ENCODE measurements at regions not wholly inside any gene's neighbourhood (a gene's known extent, or its start where the extent isn't known, plus 50 kb on each side); places are given as distances from the start of the nearest gene placed in this dataset.

DNA sequence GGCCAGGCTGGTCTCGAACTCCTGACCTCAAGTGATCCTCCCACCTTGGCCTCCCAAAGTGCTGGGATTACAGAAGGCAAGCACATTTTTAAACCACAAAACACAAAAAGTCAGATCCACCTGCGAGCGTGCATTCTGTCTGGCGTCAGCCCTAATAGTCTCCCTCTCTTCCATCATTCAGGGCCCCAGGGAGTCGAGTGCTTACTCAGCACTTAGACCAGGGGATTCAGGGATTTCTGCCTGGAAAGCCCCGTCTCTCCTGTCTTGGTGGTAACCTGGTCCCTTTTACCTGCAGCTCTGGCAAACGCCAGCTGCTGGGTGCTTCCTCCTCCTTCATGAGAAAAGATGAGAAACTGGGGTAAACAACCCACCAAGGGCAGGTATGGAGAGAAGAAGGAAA is 443.1 kb downstream of the SOX9 start:
- POLR2A ChIA-PET, result no interaction called here
- CTCF ChIA-PET, result interaction anchor here (1.6 to 11.4 kb wide), 4 partner anchors 21 to 626 kb away, joined by 5 to 578 read pairs (median 287); no protein-coding TSS in a partner anchor
- TF ChIP-seq EHMT2 (IDR thresholded peaks at IDR 0.05; ENCODE audit: low read depth) (no peak), TP53 (CRISPR knock-in tag; IDR thresholded peaks at IDR 0.05) (no peak), SMC3 (IDR thresholded peaks at IDR 0.05) (no peak), KDM1A (IDR thresholded peaks at IDR 0.05; ENCODE audit: low read depth) (no peak), MAFK (IDR thresholded peaks at IDR 0.05; ENCODE audit: partially characterized antibody) (peak; percentile 78), ZSCAN20 (CRISPR knock-in tag; IDR thresholded peaks at IDR 0.05) (no peak), POLR2A (IDR thresholded peaks at IDR 0.05; ENCODE audit: low read length) (no peak)
- H3K9me3 ChIP-seq, result no peaks in the 10 kb centered on the region
- ATAC-seq, result no peak
- no peak overlapping the region for H3K4me2 ChIP-seq
- peaks cover 64% of the 10 kb centered on the region for H3K4me1 ChIP-seq
- peak overlapping the region in 1 of 2 experiments; percentile 39; a peak in 2 of 6 replicates for H3K27ac ChIP-seq
- no peak for DNase-seq (ENCODE audit: low read depth in 1 of 2, low spot score in 1 of 2)
- no peak for FAIRE-seq
- H3K4me3 ChIP-seq, result no peak overlapping the region
- WGBS (ENCODE audit: missing lambda C conversion rate), result 94% methylated on average over 7 of the region's 7 CpGs

DNA sequence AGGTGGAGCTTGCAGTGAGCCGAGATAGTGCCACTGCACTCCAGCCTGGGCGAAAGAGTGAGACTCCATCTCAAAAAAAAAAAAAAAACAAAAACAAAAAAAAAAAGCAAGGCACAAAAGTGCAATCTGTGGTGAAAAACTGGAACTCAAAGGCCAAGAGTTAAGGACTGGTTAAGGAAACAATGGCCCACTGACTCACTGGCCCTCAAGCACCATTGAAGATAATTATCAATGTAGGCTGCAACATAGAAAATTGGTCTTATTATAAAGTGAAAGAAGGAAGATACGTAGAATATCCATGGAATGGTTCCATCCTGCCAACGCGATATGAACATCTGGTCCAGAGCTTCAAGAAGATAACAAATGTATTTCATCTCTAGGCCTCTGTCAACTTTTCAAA is 444.2 kb downstream of the SOX9 start:
- no peak for TF ChIP-seq FOXS1 (CRISPR knock-in tag; IDR thresholded peaks at IDR 0.05)
- no peak for TF ChIP-seq HOXA7 (CRISPR knock-in tag; IDR thresholded peaks at IDR 0.05)
- no peak for TF ChIP-seq BHLHE40 (IDR thresholded peaks at IDR 0.05; ENCODE audit: low read depth, low read length)
- TF ChIP-seq KDM5A (IDR thresholded peaks at IDR 0.05), result no peak
- TF ChIP-seq NPAS2 (CRISPR knock-in tag; IDR thresholded peaks at IDR 0.05; ENCODE audit: borderline replicate concordance), result no peak
- no peak for TF ChIP-seq JUN (IDR thresholded peaks at IDR 0.05)
- TF ChIP-seq CBX8 (IDR thresholded peaks at IDR 0.05), result no peak
- no peak for TF ChIP-seq SMC3 (IDR thresholded peaks at IDR 0.05)
- TF ChIP-seq EHMT2 (IDR thresholded peaks at IDR 0.05; ENCODE audit: low read depth), result no peak
- TF ChIP-seq GATA3 (IDR thresholded peaks at IDR 0.05; ENCODE audit: borderline replicate concordance), result no peak
- TF ChIP-seq RAD21 (conservative IDR thresholded peaks at IDR 0.05 in 1 of 2, IDR thresholded peaks at IDR 0.05 in 1 of 2), result no peak
- Histone ChIP-seq H3K4me2 (no peak overlapping the region), H3K27ac (no peak overlapping the region), H3K4me1 (peaks cover 67% of the 10 kb centered on the region), H3K9me3 (no peaks in the 10 kb centered on the region), H3K4me3 (no peak overlapping the region)
- 92% methylated on average over 5 of the region's 5 CpGs for WGBS (ENCODE audit: missing lambda C conversion rate)
- ATAC-seq (no peak), FAIRE-seq (no peak), DNase-seq (ENCODE audit: low read depth in 1 of 2, low spot score in 1 of 2) (no peak)
- ChIA-PET POLR2A (no interaction called here), CTCF (interaction anchor here (0.7 to 11.4 kb wide), 6 partner anchors 8 to 252 kb away, joined by 3 to 578 read pairs (median 127); no protein-coding TSS in a partner anchor)

DNA sequence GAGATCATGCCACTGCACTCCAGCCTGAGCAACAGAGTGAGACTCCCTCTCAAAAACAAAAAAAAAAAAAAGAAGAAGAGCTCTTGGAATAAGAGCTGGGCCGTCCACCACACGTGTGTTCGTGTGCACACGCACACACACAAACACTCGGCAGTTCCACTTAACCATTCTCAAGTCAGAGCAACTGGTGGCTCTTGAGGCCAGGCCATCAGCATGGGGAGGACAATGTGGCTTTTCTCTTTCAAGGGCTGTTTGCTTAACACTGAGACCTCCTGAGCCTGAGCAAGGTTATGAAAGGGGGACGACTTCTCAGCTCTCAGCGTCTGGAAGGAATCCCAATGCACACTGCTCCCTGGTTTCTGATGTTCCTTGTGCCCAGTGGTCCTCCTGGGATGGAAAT is 444.9 kb downstream of the SOX9 start:
- CTCF ChIA-PET, result interaction anchor here (0.8 to 11.4 kb wide), 5 partner anchors 9 to 156 kb away, joined by 3 to 578 read pairs (median 240); no protein-coding TSS in a partner anchor
- DNase-seq (ENCODE audit: low read depth in 1 of 2, low spot score in 1 of 2) (no peak), ATAC-seq (no peak), FAIRE-seq (no peak)
- H3K4me2 ChIP-seq, result no peak overlapping the region
- no peaks in the 10 kb centered on the region for H3K9me3 ChIP-seq
- WGBS (ENCODE audit: missing lambda C conversion rate), result 94% methylated on average over 7 of the region's 7 CpGs
- no peak for TF ChIP-seq RARB (CRISPR knock-in tag; IDR thresholded peaks at IDR 0.05)
- TF ChIP-seq, protein P1, sequence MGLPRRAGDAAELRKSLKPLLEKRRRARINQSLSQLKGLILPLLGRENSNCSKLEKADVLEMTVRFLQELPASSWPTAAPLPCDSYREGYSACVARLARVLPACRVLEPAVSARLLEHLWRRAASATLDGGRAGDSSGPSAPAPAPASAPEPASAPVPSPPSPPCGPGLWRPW (IDR thresholded peaks at IDR 0.05), result no peak
- H3K27ac ChIP-seq, result peak overlapping the region; percentile 53 to 75; a peak in 5 of 6 replicates
- peaks cover 60% of the 10 kb centered on the region for H3K4me1 ChIP-seq
- POLR2A ChIA-PET, result interaction anchor here (0.8 kb wide), 1 partner anchor 27 kb away, joined by 3 read pairs; no protein-coding TSS in a partner anchor
- H3K4me3 ChIP-seq, result no peak overlapping the region

DNA sequence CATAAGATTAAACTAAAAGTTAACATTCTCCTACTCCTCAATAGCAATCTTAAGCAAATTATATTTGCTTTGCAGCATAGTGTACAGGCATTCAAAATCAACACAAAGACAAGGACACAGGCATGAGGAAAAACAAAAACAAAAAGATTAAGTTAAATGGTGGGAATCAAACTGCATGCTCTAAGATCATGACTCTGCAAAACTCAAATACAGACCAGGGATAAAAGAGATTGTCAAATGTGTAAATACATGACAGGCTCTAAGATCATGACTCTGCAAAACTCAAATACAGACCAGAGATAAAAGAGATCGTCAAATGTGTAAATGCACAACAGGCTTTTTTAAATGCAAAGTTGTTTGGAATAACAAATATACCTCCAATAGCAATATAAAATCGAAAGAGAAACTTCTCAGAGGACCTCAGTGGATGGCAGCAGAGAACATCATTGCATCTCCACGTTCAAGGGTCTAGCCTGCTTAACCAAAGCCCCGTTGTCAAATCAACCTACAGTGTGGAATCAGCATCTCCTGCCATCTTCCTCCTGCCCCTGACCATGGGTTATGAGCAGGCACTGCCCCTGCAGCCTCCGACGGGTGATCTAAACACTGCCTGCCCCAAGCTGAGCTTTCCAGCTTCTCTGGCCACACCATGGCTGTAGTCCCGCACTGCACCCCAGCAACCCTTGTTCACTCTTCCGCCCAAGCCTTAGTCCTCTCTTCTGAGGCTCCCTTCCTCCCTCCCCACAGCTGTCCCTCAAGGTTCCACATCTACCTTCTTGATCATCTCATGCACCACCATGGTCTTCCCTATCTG is 446.1 kb downstream of the SOX9 start:
- CTCF ChIA-PET, result interaction anchor here (1.0 to 3.9 kb wide), 3 partner anchors 10 to 159 kb away, joined by 3 to 23 read pairs (median 10); no protein-coding TSS in a partner anchor
- H3K4me3 ChIP-seq, result no peak overlapping the region

More for the DNA sequence above, 446.1 kb downstream of the SOX9 start:
- peak; percentile 17 to 53; a peak in 4 of 6 replicates for ATAC-seq
- no peak for DNase-seq (ENCODE audit: low read depth in 1 of 2, low spot score in 1 of 2)
- no peak for TF ChIP-seq KDM5A (IDR thresholded peaks at IDR 0.05)
- TF ChIP-seq, protein P2, sequence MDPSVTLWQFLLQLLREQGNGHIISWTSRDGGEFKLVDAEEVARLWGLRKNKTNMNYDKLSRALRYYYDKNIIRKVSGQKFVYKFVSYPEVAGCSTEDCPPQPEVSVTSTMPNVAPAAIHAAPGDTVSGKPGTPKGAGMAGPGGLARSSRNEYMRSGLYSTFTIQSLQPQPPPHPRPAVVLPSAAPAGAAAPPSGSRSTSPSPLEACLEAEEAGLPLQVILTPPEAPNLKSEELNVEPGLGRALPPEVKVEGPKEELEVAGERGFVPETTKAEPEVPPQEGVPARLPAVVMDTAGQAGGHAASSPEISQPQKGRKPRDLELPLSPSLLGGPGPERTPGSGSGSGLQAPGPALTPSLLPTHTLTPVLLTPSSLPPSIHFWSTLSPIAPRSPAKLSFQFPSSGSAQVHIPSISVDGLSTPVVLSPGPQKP (IDR thresholded peaks at IDR 0.05; ENCODE audit: low read depth, low read length), result no peak
- no peak for TF ChIP-seq TFCP2L1 (CRISPR knock-in tag; IDR thresholded peaks at IDR 0.05)
- TF ChIP-seq NFE2L2 (conservative IDR thresholded peaks at IDR 0.05; ENCODE audit: low read length), result peak; percentile 85
- 0 out of 2 replicates have a peak, but pooled peaks have one; percentile 34 for TF ChIP-seq HOXA7 (CRISPR knock-in tag; IDR thresholded peaks at IDR 0.05)
- TF ChIP-seq, protein P3, sequence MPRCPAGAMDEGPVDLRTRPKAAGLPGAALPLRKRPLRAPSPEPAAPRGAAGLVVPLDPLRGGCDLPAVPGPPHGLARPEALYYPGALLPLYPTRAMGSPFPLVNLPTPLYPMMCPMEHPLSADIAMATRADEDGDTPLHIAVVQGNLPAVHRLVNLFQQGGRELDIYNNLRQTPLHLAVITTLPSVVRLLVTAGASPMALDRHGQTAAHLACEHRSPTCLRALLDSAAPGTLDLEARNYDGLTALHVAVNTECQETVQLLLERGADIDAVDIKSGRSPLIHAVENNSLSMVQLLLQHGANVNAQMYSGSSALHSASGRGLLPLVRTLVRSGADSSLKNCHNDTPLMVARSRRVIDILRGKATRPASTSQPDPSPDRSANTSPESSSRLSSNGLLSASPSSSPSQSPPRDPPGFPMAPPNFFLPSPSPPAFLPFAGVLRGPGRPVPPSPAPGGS (IDR thresholded peaks at IDR 0.05), result no peak
- peak; percentile 96 for TF ChIP-seq MAFK (IDR thresholded peaks at IDR 0.05; ENCODE audit: partially characterized antibody)
- no peak for TF ChIP-seq CBX8 (IDR thresholded peaks at IDR 0.05)
- no peak for TF ChIP-seq POLR2AphosphoS2 (conservative IDR thresholded peaks at IDR 0.05; ENCODE audit: low read length)
- TF ChIP-seq HEYL (CRISPR knock-in tag; IDR thresholded peaks at IDR 0.05), result 0 out of 2 replicates have a peak, but pooled peaks have one; percentile 15
- no peak for TF ChIP-seq JUN (IDR thresholded peaks at IDR 0.05)
- TF ChIP-seq FOSL2 (IDR thresholded peaks at IDR 0.05), result no peak
- no peak for TF ChIP-seq FOSL2 (CRISPR knock-in tag; IDR thresholded peaks at IDR 0.05)
- TF ChIP-seq RAD21 (conservative IDR thresholded peaks at IDR 0.05 in 1 of 2, IDR thresholded peaks at IDR 0.05 in 1 of 2), result 0 out of 5 replicates have a peak, but pooled peaks of 1 of the 2 experiments have one; percentile 21
- TF ChIP-seq TP53 (CRISPR knock-in tag; IDR thresholded peaks at IDR 0.05), result no peak
- Histone ChIP-seq H3K9me3 (no peaks in the 10 kb centered on the region), H3K4me1 (peaks cover 56% of the 10 kb centered on the region), H3K4me2 (peak overlapping the region; percentile 62), H3K27ac (peak overlapping the region; percentile 53 to 75)
- POLR2A ChIA-PET, result no interaction called here
- peak; percentile 94 for FAIRE-seq
- WGBS (ENCODE audit: missing lambda C conversion rate), result 65% methylated on average over 8 of the region's 8 CpGs
